SK-N-SH (cell line): ENCODE measurements at regions not wholly inside any gene's neighbourhood (a gene's known extent, or its start where the extent isn't known, plus 50 kb on each side); places are given as distances from the start of the nearest gene placed in this dataset.

Experiments used
- CTCF ChIA-PET: fragments of 300-600, 350-600 bp; formaldehyde crosslinking; extraction: SDS; loops from one replicate; lab custom pipeline; 2021; lab: Yijun Ruan, JAX
- POLR2A ChIA-PET: fragments of 350-600 bp; sonication (Branson Sonifier 250); formaldehyde crosslinking; extraction: SDS; loops from one replicate; lab custom pipeline; 2020; ENCODE audit warnings: antibody characterized with exemption, inconsistent platforms; lab: Yijun Ruan, JAX
- DNase-seq: peaks from one replicate; pipeline ENCODE4 v3.0.0; 2012
- H2AFZ ChIP-seq: fragments of 200-600 bp; sonication (generic); 2 replicates; pipeline ENCODE4 v1.8.1; 2016; ENCODE audit warnings: antibody characterized with exemption, mild to moderate bottlenecking, low read depth
- H3F3A ChIP-seq: fragments of 200-600 bp; sonication (generic); replicated peaks from 2 replicates; pipeline ENCODE3; 2016; ENCODE audit warnings: antibody characterized with exemption, mild to moderate bottlenecking; ENCODE audit not compliant: insufficient read depth
- H3K27ac ChIP-seq, 2 experiments: fragments of 200-500 bp in 1 of 2; fragments of 200-600 bp in 1 of 2; sonication (Bioruptor generic) in 1 of 2; sonication (generic), shearing (Covaris generic) in 1 of 2; 2 replicates each; pipeline versions ENCODE4 v1.5.1 to v1.6.1; 2014 to 2016; ENCODE audit warnings: low read depth in 2 of 2, inconsistent platforms in 1 of 2, low read length in 1 of 2, mild to moderate bottlenecking in 1 of 2, mixed read lengths in 1 of 2
- H3K27me3 ChIP-seq: fragments of 200-600 bp; sonication (generic), shearing (Covaris generic); 2 replicates; pipeline ENCODE4 v1.6.1; 2016; ENCODE audit warnings: mixed run types; ENCODE audit not compliant: insufficient read depth
- H3K36me3 ChIP-seq, 2 experiments: fragments of 200-500 bp in 1 of 2; fragments of 200-600 bp in 1 of 2; sonication (Bioruptor generic) in 1 of 2; sonication (generic) in 1 of 2; replicated peaks in 1 of 2; 2 replicates each; pipeline versions ENCODE3 to v1.5.1; 2014 to 2016; ENCODE audit warnings: low read length in 1 of 2, mild to moderate bottlenecking in 1 of 2; ENCODE audit not compliant: insufficient read depth in 2 of 2, control insufficient read depth in 1 of 2
- H3K4me1 ChIP-seq, 2 experiments: fragments of 200-500 bp in 1 of 2; fragments of 200-600 bp in 1 of 2; sonication (Bioruptor generic) in 1 of 2; sonication (generic), shearing (Covaris generic) in 1 of 2; 2 replicates each; pipeline versions ENCODE4 v1.5.1 to v1.6.1; 2014 to 2016; ENCODE audit warnings: low read depth in 1 of 2, low read length in 1 of 2, mixed run types in 1 of 2; ENCODE audit not compliant: insufficient read depth in 2 of 2, control insufficient read depth in 1 of 2
- H3K4me2 ChIP-seq: fragments of 200-600 bp; sonication (generic), shearing (Covaris generic); 2 replicates; pipeline ENCODE4 v1.6.1; 2017; ENCODE audit warnings: mixed run types
- H3K4me3 ChIP-seq, 2 experiments: fragments of 200-500 bp in 1 of 2; fragments of 200-600 bp in 1 of 2; sonication (Bioruptor generic) in 1 of 2; sonication (generic), shearing (Covaris generic) in 1 of 2; 2 replicates each; pipeline versions ENCODE4 v1.5.1 to v1.8.1; 2014 to 2016; ENCODE audit warnings: low read depth in 2 of 2, inconsistent platforms in 1 of 2, low read length in 1 of 2, mild to moderate bottlenecking in 1 of 2, mixed read lengths in 1 of 2, moderate library complexity in 1 of 2
- H3K79me2 ChIP-seq: fragments of 200-600 bp; sonication (generic); 2 replicates; pipeline ENCODE4 v1.8.1; 2017; ENCODE audit warnings: mild to moderate bottlenecking; ENCODE audit not compliant: insufficient read depth
- H3K9ac ChIP-seq: fragments of 200-600 bp; sonication (generic); 2 replicates; pipeline ENCODE4 v1.6.1; 2017; ENCODE audit warnings: mixed run types
- H3K9me2 ChIP-seq: fragments of 200-600 bp; sonication (generic); 2 replicates; pipeline ENCODE4 v1.6.1; 2017; ENCODE audit warnings: mixed run types
- H3K9me3 ChIP-seq: fragments of 200-600 bp; sonication (generic); 2 replicates; pipeline ENCODE4 v1.6.1; 2017; ENCODE audit warnings: mixed run types, mild to moderate bottlenecking, moderate library complexity
- H4K20me1 ChIP-seq: fragments of 200-600 bp; sonication (generic); 2 replicates; pipeline ENCODE4 v1.6.1; 2017; ENCODE audit warnings: mild to moderate bottlenecking, mixed run types; ENCODE audit not compliant: insufficient read depth
- ELF1 ChIP-seq: IDR thresholded peaks from 2 replicates; pipeline ENCODE4 v1.4.0; 2012
- EP300 ChIP-seq, 2 experiments: IDR thresholded peaks; 2 replicates each; pipeline versions ENCODE4 v1.4.0 to v1.6.1; 2012; ENCODE audit warnings: borderline replicate concordance in 1 of 2, low read depth in 1 of 2, low read length in 1 of 2
- EZH2phosphoT487 ChIP-seq: fragments of 200-600 bp; sonication (generic); IDR thresholded peaks from 2 replicates; pipeline ENCODE4 v1.6.1; 2017; ENCODE audit warnings: low read depth, mixed run types, mild to moderate bottlenecking, antibody characterized with exemption, moderate library complexity, borderline replicate concordance
- FOXM1 ChIP-seq: IDR thresholded peaks from 2 replicates; pipeline ENCODE4 v1.4.0; 2012; ENCODE audit warnings: low read depth, mild to moderate bottlenecking
- GABPA ChIP-seq: IDR thresholded peaks from 2 replicates; pipeline ENCODE4 v1.4.0; 2012; ENCODE audit warnings: low read depth, mild to moderate bottlenecking
- GATA2 ChIP-seq: sonication (generic); formaldehyde crosslinking; IDR thresholded peaks from 2 replicates; pipeline ENCODE4 v1.5.0; 2020; ENCODE audit warnings: mild to moderate bottlenecking, missing genetic modification reagents
- JUND ChIP-seq: IDR thresholded peaks from 2 replicates; pipeline ENCODE4 v1.4.0; 2012
- MAX ChIP-seq: IDR thresholded peaks from 2 replicates; pipeline ENCODE4 v1.4.0; 2012; ENCODE audit warnings: low read depth
- RFX5 ChIP-seq: IDR thresholded peaks from 2 replicates; pipeline ENCODE4 v1.6.1; 2012; ENCODE audit warnings: mild to moderate bottlenecking, improper control_type of control experiment, low read length
- RXRA ChIP-seq: IDR thresholded peaks from 2 replicates; pipeline ENCODE4 v1.4.0; 2012; ENCODE audit warnings: low read depth, mild to moderate bottlenecking, borderline replicate concordance
- SIN3A ChIP-seq: IDR thresholded peaks from 2 replicates; pipeline ENCODE4 v1.6.1; 2012; ENCODE audit warnings: low read depth, mild to moderate bottlenecking, low read length, moderate library complexity, borderline replicate concordance
- SMC3 ChIP-seq: IDR thresholded peaks from 2 replicates; pipeline ENCODE4 v1.6.1; 2012; ENCODE audit warnings: low read depth, low read length, improper control_type of control experiment
- TCF12 ChIP-seq: IDR thresholded peaks from 2 replicates; pipeline ENCODE4 v1.4.0; 2012
- WGBS: methylation state at CpG from one replicate; pipeline ENCODE4 v1.1.6; 2017; ENCODE audit warnings: low lambda C conversion rate; 5-methylcytosine and 5-hydroxymethylcytosine counted together
- TF ChIP-seq, protein P1 (sequence below): fragments of 200-600 bp; sonication (generic); IDR thresholded peaks from 2 replicates; pipeline ENCODE4 v1.6.1; 2017; ENCODE audit warnings: antibody characterized with exemption, mild to moderate bottlenecking, moderate library complexity
- TF ChIP-seq, protein P2 (sequence below): fragments of 150-350 bp; IDR thresholded peaks from 2 replicates; pipeline ENCODE4 v1.6.1; 2017; ENCODE audit warnings: antibody characterized with exemption, low read length, low read depth, borderline replicate concordance
- TF ChIP-seq, protein P3 (sequence below): IDR thresholded peaks from 2 replicates; pipeline ENCODE4; 2012
- TF ChIP-seq, protein P4 (sequence below): IDR thresholded peaks from 2 replicates; pipeline ENCODE4 v1.4.0; 2012; ENCODE audit warnings: low read depth, borderline replicate concordance
- TF ChIP-seq, protein P5 (sequence below): IDR thresholded peaks from 2 replicates; pipeline ENCODE4 v1.4.0; 2012; ENCODE audit warnings: low read depth, borderline replicate concordance

GRCh38 chr14:83253870-83254269 lies 1720.2 kb upstream of the SEL1L start:
- WGBS: 2% methylated on average over 2 of the region's 2 CpGs
- TF ChIP-seq GATA2 (CRISPR knock-in tag) (no peak), FOXM1 (no peak), EZH2phosphoT487 (no peak), TCF12 (no peak), ELF1 (no peak), RFX5 (no peak), SMC3 (no peak), MAX (no peak), GABPA (no peak), JUND (no peak), RXRA (no peak), EP300 (IDR thresholded peaks at IDR 0.05; ENCODE audit: borderline replicate concordance in 1 of 2, low read depth in 1 of 2, low read length in 1 of 2) (no peak), SIN3A (no peak)
- TF ChIP-seq, protein P1, sequence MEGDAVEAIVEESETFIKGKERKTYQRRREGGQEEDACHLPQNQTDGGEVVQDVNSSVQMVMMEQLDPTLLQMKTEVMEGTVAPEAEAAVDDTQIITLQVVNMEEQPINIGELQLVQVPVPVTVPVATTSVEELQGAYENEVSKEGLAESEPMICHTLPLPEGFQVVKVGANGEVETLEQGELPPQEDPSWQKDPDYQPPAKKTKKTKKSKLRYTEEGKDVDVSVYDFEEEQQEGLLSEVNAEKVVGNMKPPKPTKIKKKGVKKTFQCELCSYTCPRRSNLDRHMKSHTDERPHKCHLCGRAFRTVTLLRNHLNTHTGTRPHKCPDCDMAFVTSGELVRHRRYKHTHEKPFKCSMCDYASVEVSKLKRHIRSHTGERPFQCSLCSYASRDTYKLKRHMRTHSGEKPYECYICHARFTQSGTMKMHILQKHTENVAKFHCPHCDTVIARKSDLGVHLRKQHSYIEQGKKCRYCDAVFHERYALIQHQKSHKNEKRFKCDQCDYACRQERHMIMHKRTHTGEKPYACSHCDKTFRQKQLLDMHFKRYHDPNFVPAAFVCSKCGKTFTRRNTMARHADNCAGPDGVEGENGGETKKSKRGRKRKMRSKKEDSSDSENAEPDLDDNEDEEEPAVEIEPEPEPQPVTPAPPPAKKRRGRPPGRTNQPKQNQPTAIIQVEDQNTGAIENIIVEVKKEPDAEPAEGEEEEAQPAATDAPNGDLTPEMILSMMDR: no peak
- TF ChIP-seq, protein P2, sequence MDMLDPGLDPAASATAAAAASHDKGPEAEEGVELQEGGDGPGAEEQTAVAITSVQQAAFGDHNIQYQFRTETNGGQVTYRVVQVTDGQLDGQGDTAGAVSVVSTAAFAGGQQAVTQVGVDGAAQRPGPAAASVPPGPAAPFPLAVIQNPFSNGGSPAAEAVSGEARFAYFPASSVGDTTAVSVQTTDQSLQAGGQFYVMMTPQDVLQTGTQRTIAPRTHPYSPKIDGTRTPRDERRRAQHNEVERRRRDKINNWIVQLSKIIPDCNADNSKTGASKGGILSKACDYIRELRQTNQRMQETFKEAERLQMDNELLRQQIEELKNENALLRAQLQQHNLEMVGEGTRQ: no peak
- TF ChIP-seq, protein P3, sequence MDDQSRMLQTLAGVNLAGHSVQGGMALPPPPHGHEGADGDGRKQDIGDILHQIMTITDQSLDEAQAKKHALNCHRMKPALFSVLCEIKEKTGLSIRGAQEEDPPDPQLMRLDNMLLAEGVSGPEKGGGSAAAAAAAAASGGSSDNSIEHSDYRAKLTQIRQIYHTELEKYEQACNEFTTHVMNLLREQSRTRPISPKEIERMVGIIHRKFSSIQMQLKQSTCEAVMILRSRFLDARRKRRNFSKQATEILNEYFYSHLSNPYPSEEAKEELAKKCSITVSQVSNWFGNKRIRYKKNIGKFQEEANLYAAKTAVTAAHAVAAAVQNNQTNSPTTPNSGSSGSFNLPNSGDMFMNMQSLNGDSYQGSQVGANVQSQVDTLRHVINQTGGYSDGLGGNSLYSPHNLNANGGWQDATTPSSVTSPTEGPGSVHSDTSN: no peak
- TF ChIP-seq, protein P4, sequence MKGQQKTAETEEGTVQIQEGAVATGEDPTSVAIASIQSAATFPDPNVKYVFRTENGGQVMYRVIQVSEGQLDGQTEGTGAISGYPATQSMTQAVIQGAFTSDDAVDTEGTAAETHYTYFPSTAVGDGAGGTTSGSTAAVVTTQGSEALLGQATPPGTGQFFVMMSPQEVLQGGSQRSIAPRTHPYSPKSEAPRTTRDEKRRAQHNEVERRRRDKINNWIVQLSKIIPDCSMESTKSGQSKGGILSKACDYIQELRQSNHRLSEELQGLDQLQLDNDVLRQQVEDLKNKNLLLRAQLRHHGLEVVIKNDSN: no peak
- TF ChIP-seq, protein P5, sequence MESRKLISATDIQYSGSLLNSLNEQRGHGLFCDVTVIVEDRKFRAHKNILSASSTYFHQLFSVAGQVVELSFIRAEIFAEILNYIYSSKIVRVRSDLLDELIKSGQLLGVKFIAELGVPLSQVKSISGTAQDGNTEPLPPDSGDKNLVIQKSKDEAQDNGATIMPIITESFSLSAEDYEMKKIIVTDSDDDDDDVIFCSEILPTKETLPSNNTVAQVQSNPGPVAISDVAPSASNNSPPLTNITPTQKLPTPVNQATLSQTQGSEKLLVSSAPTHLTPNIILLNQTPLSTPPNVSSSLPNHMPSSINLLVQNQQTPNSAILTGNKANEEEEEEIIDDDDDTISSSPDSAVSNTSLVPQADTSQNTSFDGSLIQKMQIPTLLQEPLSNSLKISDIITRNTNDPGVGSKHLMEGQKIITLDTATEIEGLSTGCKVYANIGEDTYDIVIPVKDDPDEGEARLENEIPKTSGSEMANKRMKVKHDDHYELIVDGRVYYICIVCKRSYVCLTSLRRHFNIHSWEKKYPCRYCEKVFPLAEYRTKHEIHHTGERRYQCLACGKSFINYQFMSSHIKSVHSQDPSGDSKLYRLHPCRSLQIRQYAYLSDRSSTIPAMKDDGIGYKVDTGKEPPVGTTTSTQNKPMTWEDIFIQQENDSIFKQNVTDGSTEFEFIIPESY: no peak
- ChIA-PET CTCF (interaction anchor here (1.1 kb wide), 1 partner anchor 11 kb away, joined by 4 read pairs; no protein-coding TSS in a partner anchor), POLR2A (no interaction called here)
- H3K27me3 ChIP-seq: no peaks in the 10 kb centered on the region
- H3K4me1 ChIP-seq: no peaks in the 10 kb centered on the region
- no peaks in the 10 kb centered on the region for H3K9me3 ChIP-seq
- no peaks in the 10 kb centered on the region for H4K20me1 ChIP-seq
- H3K9ac ChIP-seq: no peak overlapping the region
- no peaks in the 10 kb centered on the region for H3F3A ChIP-seq
- no peaks in the 10 kb centered on the region for H3K9me2 ChIP-seq
- no peaks in the 10 kb centered on the region for H3K79me2 ChIP-seq
- H3K4me2 ChIP-seq: no peak overlapping the region
- no peak overlapping the region for H3K4me3 ChIP-seq
- no peak overlapping the region for H3K27ac ChIP-seq
- H2AFZ ChIP-seq: no peak overlapping the region
- no peak for DNase-seq
- no peaks in the 10 kb centered on the region for H3K36me3 ChIP-seq
